Ovary (tissue), 3 donors: ENCODE measurements at regions not wholly inside any gene's neighbourhood (a gene's known extent, or its start where the extent isn't known, plus 50 kb on each side); places are given as distances from the start of the nearest gene placed in this dataset.

ENCODE experiments used
- EP300 ChIP-seq: sonication (generic); formaldehyde crosslinking; IDR thresholded peaks from one replicate; pipeline ENCODE4 v1.6.1; 2017; ENCODE audit warnings: antibody characterized with exemption
- POLR2A ChIP-seq: fragments of 450-650 bp; IDR thresholded peaks from one replicate; pipeline ENCODE4 v1.6.1; 2017; ENCODE audit warnings: antibody characterized with exemption, mild to moderate bottlenecking, moderate library complexity
- TF ChIP-seq, protein P1 (sequence below), 3 donors: fragments of 450-650 bp in 2 of 3; fragments of 200-600 bp in 1 of 3; IDR thresholded peaks; one replicate each; pipeline versions ENCODE4 v1.5.1 to v1.8.0; 2016 to 2022; ENCODE audit warnings: antibody characterized with exemption in 3 of 3, mild to moderate bottlenecking in 1 of 3
- donor health status: DM: no; HTN: no; CAD: no.

DNA sequence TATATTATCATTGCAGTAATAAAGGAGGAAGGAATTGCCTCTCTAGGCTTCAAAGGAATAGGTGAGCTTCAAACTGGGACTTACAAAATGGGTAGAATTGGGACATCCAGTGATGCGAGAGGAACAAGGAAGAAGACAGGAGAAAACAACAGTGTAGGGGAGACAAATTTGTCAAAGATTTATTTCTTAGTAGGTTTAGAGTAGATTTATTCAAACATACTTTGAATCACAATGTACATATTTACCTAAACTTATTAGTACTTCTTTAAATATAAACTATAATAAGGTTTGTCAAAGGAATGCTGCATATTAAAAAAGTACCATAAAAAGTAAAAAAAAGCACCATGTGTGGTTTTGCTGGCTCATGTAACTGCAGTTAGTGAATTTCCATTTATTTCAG, 161.4 kb upstream of the CDH2 start:
- TF ChIP-seq, protein P1, sequence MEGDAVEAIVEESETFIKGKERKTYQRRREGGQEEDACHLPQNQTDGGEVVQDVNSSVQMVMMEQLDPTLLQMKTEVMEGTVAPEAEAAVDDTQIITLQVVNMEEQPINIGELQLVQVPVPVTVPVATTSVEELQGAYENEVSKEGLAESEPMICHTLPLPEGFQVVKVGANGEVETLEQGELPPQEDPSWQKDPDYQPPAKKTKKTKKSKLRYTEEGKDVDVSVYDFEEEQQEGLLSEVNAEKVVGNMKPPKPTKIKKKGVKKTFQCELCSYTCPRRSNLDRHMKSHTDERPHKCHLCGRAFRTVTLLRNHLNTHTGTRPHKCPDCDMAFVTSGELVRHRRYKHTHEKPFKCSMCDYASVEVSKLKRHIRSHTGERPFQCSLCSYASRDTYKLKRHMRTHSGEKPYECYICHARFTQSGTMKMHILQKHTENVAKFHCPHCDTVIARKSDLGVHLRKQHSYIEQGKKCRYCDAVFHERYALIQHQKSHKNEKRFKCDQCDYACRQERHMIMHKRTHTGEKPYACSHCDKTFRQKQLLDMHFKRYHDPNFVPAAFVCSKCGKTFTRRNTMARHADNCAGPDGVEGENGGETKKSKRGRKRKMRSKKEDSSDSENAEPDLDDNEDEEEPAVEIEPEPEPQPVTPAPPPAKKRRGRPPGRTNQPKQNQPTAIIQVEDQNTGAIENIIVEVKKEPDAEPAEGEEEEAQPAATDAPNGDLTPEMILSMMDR (IDR thresholded peaks at IDR 0.05) = no peak
- TF ChIP-seq POLR2A (no peak), EP300 (no peak)
